A549 (cell line): ENCODE measurements at regions not wholly inside any gene's neighbourhood (a gene's known extent, or its start where the extent isn't known, plus 50 kb on each side); places are given as distances from the start of the nearest gene placed in this dataset.

Experiments
- CTCF ChIP-seq: fragments of >200 bp; sonication (Bioruptor Twin); formaldehyde crosslinking; IDR thresholded peaks from 3 replicates; pipeline ENCODE4 v1.5.1; 2016
- EP300 ChIP-seq, 2 experiments: fragments of >200 bp; sonication (Bioruptor Twin); formaldehyde crosslinking; IDR thresholded peaks; 2 replicates in 1 of 2; 3 replicates in 1 of 2; pipeline ENCODE4 v1.6.1; 2016 to 2017
- JUN ChIP-seq, 2 experiments: fragments of >200 bp; sonication (Bioruptor Twin); formaldehyde crosslinking; IDR thresholded peaks; 2 replicates in 1 of 2; 3 replicates in 1 of 2; pipeline ENCODE4 v1.6.1; 2016 to 2017
- MAZ ChIP-seq: fragments of 150-350 bp; IDR thresholded peaks from 2 replicates; pipeline ENCODE4 v1.6.1; 2014; ENCODE audit warnings: antibody characterized with exemption, low read depth, low read length, borderline replicate concordance
- MYC ChIP-seq: IDR thresholded peaks from 2 replicates; pipeline ENCODE4 v1.6.1; 2012; ENCODE audit warnings: mild to moderate bottlenecking, inconsistent platforms, low read length, improper control_type of control experiment, borderline replicate concordance
- POLR2A ChIP-seq: IDR thresholded peaks from 2 replicates; pipeline ENCODE4 v1.6.1; 2012; ENCODE audit warnings: mild to moderate bottlenecking, low read length
- POLR2AphosphoS2 ChIP-seq: conservative IDR thresholded peaks from 2 replicates; pipeline ENCODE4 v1.6.1; 2012; ENCODE audit warnings: low read length, improper control_type of control experiment, inconsistent platforms
- RCOR1 ChIP-seq: fragments of 150-350 bp; IDR thresholded peaks from 2 replicates; pipeline ENCODE4 v1.6.1; 2014; ENCODE audit warnings: antibody characterized with exemption, low read length, low read depth
- REST ChIP-seq: fragments of 200-600 bp; sonication (generic); IDR thresholded peaks from 2 replicates; pipeline ENCODE4 v1.6.1; 2016; ENCODE audit warnings: antibody characterized with exemption, mild to moderate bottlenecking, moderate library complexity
- SMC3 ChIP-seq: fragments of >200 bp; sonication (Bioruptor Twin); formaldehyde crosslinking; IDR thresholded peaks from 3 replicates; pipeline ENCODE4 v1.6.1; 2018; ENCODE audit warnings: inconsistent platforms
- TF ChIP-seq, protein P1 (sequence below): IDR thresholded peaks from 2 replicates; pipeline ENCODE4 v1.6.1; 2012

GRCh38 chr5:38197118-38197517 is 61.2 kb upstream of the EGFLAM start:
- TF ChIP-seq CTCF: no peak
- TF ChIP-seq, protein P1, sequence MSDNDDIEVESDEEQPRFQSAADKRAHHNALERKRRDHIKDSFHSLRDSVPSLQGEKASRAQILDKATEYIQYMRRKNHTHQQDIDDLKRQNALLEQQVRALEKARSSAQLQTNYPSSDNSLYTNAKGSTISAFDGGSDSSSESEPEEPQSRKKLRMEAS: no peak
- TF ChIP-seq REST: no peak
- TF ChIP-seq POLR2AphosphoS2: no peak
- no peak for TF ChIP-seq EP300 (IDR thresholded peaks at IDR 0.05)
- no peak for TF ChIP-seq SMC3
- TF ChIP-seq POLR2A: no peak
- TF ChIP-seq JUN (IDR thresholded peaks at IDR 0.05): no peak
- no peak for TF ChIP-seq RCOR1
- TF ChIP-seq MYC: no peak
- no peak for TF ChIP-seq MAZ
